Tibial nerve (tissue), 4 donors: ENCODE measurements at regions not wholly inside any gene's neighbourhood (a gene's known extent, or its start where the extent isn't known, plus 50 kb on each side); places are given as distances from the start of the nearest gene placed in this dataset.

Source experiments
- DNase-seq, 2 donors: peaks; one replicate each; pipeline ENCODE4 v3.0.0-alpha.2; 2019; ENCODE audit warnings: low spot score in 2 of 2
- H3K27ac ChIP-seq, 4 donors: fragments of 200-600 bp; sonication (generic) in 3 of 4; one replicate each; pipeline ENCODE4 v1.5.1; 2017 to 2019; ENCODE audit warnings: mild to moderate bottlenecking in 1 of 4
- H3K27me3 ChIP-seq, 2 donors: fragments of 200-600 bp; sonication (generic) in 1 of 2; one replicate each; pipeline versions ENCODE4 v1.5.1 to v1.6.0; 2017 to 2019
- H3K36me3 ChIP-seq, 3 donors: fragments of 200-600 bp; sonication (generic); one replicate each; pipeline ENCODE4 v1.5.1; 2018 to 2019
- H3K4me1 ChIP-seq, 4 donors: fragments of 200-600 bp; sonication (generic) in 3 of 4; one replicate each; pipeline ENCODE4 v1.5.1; 2017 to 2019
- H3K4me3 ChIP-seq, 4 donors: fragments of 200-600 bp; sonication (generic) in 3 of 4; one replicate each; pipeline ENCODE4 v1.5.1; 2017 to 2019; ENCODE audit warnings: mild to moderate bottlenecking in 1 of 4, moderate library complexity in 1 of 4
- H3K9me3 ChIP-seq, 4 donors: fragments of 200-600 bp; sonication (generic) in 3 of 4; one replicate each; pipeline ENCODE4 v1.5.1; 2017 to 2019
- EP300 ChIP-seq, 2 donors: sonication (generic); formaldehyde crosslinking; IDR thresholded peaks; one replicate each; pipeline ENCODE4 v1.6.1; 2017; ENCODE audit warnings: antibody characterized with exemption in 2 of 2, mild to moderate bottlenecking in 1 of 2
- POLR2A ChIP-seq, 2 donors: fragments of 450-650 bp; IDR thresholded peaks; one replicate each; pipeline ENCODE4 v1.6.1; 2017; ENCODE audit warnings: antibody characterized with exemption in 2 of 2, mild to moderate bottlenecking in 2 of 2, moderate library complexity in 2 of 2
- WGBS, 2 donors: methylation state at CpG; one replicate each; pipeline ENCODE4 v1.1.5; 2018; 5-methylcytosine and 5-hydroxymethylcytosine counted together
- TF ChIP-seq, protein P1 (sequence below), 5 experiments: fragments of 200-600 bp in 3 of 5; fragments of 450-650 bp in 2 of 5; sonication (generic) in 3 of 5; IDR thresholded peaks; one replicate each; pipeline ENCODE4 v1.5.1; 2016 to 2019; ENCODE audit warnings: antibody characterized with exemption in 5 of 5, mild to moderate bottlenecking in 3 of 5, moderate library complexity in 2 of 5

DNA sequence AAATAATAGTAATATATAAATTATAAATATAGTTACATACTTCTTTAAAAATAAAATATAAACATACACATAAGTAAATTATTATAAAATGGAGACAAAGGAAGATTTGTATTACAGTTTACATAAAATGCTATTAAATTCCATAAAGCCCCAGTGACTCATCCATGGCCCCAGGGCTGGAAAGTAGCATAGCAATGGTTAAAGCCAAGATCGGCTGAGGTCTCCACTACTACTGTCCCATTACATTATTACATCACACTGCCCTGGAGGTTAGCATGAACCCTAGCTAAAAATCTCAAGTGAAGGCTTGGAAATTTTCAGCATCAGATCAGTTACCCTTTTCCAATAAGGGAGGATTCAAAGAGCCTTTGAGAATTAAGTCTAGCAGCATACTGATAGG lies 936.2 kb downstream of the DSC3 start:
- no peak for DNase-seq
- TF ChIP-seq POLR2A (IDR thresholded peaks at IDR 0.05) = no peak
- TF ChIP-seq, protein P1, sequence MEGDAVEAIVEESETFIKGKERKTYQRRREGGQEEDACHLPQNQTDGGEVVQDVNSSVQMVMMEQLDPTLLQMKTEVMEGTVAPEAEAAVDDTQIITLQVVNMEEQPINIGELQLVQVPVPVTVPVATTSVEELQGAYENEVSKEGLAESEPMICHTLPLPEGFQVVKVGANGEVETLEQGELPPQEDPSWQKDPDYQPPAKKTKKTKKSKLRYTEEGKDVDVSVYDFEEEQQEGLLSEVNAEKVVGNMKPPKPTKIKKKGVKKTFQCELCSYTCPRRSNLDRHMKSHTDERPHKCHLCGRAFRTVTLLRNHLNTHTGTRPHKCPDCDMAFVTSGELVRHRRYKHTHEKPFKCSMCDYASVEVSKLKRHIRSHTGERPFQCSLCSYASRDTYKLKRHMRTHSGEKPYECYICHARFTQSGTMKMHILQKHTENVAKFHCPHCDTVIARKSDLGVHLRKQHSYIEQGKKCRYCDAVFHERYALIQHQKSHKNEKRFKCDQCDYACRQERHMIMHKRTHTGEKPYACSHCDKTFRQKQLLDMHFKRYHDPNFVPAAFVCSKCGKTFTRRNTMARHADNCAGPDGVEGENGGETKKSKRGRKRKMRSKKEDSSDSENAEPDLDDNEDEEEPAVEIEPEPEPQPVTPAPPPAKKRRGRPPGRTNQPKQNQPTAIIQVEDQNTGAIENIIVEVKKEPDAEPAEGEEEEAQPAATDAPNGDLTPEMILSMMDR (IDR thresholded peaks at IDR 0.05) = no peak
- TF ChIP-seq EP300 (IDR thresholded peaks at IDR 0.05) = no peak
- WGBS, 2 donors = 17 to 34% methylated on average over 1 of the region's 1 CpG

DNA sequence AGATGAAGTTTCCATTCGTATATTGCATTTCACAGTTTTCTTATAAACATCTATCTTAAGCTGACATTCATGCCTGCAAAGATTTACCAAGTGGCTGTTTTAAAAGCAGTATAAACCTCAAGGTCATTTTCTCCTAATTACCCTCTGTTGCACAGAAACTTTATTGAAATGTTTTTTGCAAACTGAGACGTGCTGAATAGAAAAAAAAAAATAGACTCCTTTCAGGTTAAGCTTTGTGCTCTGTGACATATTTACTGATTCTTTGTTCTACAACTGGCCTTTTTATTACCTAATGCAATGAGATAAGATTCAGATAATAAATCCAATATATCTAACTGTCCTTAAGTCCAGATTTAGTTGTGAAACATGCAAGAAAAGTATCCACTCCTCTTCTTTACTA lies 938.7 kb downstream of the DSC3 start:
- H3K27ac ChIP-seq = no peak overlapping the region

More for the DNA sequence above, 936.2 kb downstream of the DSC3 start:
- Histone ChIP-seq H3K4me1 (no peaks in the 10 kb centered on the region), H3K27ac (no peak overlapping the region), H3K9me3 (no peaks in the 10 kb centered on the region), H3K27me3 (no peaks in the 10 kb centered on the region), H3K36me3 (no peaks in the 10 kb centered on the region), H3K4me3 (no peak overlapping the region)

DNA sequence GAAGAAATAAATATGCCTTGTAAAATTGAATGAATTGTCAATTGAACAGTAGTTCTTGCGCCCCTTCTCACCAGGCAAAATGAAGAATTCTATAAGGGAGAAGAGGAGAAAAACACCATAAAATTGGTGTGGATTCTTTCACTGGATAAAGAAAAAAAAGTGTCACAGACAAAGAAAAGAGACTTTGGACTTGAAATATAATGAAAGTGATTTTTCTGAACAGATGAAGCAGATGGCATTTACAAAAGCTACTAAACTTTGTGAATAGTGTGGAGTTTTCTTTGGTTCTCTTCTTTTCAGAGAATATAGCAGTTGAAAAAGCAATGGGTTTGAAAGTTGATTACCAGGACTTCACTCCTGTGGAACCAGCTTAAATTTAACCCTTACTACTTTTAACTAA lies 945.7 kb downstream of the DSC3 start:
- WGBS, 2 donors = 56 to 67% methylated on average over 1 of the region's 1 CpG
- TF ChIP-seq EP300 (IDR thresholded peaks at IDR 0.05) (no peak), POLR2A (IDR thresholded peaks at IDR 0.05) (no peak)
- TF ChIP-seq, protein P1 (IDR thresholded peaks at IDR 0.05) = no peak
- no peaks in the 10 kb centered on the region for H3K27me3 ChIP-seq

More for the DNA sequence above, 938.7 kb downstream of the DSC3 start:
- TF ChIP-seq EP300 (IDR thresholded peaks at IDR 0.05) = no peak
- Histone ChIP-seq H3K4me3 (no peak overlapping the region), H3K27me3 (no peaks in the 10 kb centered on the region), H3K36me3 (no peaks in the 10 kb centered on the region), H3K9me3 (no peaks in the 10 kb centered on the region), H3K4me1 (no peaks in the 10 kb centered on the region)
- 47 to 51% methylated on average over 2 of the region's 2 CpGs for WGBS, 2 donors
- no peak for DNase-seq

DNA sequence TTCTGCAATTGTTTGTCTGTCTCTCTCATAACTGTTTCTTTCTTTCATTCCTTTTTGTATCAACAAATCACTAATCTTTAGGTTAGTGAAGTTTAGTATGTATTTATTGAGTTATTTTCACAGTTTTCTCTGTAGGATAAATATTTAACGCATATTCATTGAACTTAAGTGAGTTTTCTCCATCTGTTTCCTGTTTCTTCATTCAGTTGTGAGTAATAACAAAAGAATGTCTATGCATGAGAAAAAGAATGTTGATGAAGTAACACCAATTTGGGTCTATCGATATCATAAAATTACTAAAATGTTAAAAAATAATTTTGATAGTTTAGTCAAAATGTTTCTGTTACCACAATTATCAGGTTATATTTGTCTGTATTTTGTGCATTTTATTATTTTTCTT lies 948.0 kb downstream of the DSC3 start:
- 8 to 22% methylated on average over 2 of the region's 2 CpGs for WGBS, 2 donors
- no peak overlapping the region for H3K4me3 ChIP-seq
- H3K9me3 ChIP-seq = no peaks in the 10 kb centered on the region
- H3K27ac ChIP-seq = no peak overlapping the region
- no peaks in the 10 kb centered on the region for H3K36me3 ChIP-seq
- H3K27me3 ChIP-seq = no peaks in the 10 kb centered on the region
- DNase-seq = no peak
- H3K4me1 ChIP-seq = no peaks in the 10 kb centered on the region
- TF ChIP-seq POLR2A (IDR thresholded peaks at IDR 0.05) = no peak
- no peak for TF ChIP-seq EP300 (IDR thresholded peaks at IDR 0.05)

More for the DNA sequence above, 945.7 kb downstream of the DSC3 start:
- Histone ChIP-seq H3K27ac (no peak overlapping the region), H3K4me3 (no peak overlapping the region), H3K9me3 (no peaks in the 10 kb centered on the region), H3K36me3 (no peaks in the 10 kb centered on the region), H3K4me1 (no peaks in the 10 kb centered on the region)
- no peak for DNase-seq

DNA sequence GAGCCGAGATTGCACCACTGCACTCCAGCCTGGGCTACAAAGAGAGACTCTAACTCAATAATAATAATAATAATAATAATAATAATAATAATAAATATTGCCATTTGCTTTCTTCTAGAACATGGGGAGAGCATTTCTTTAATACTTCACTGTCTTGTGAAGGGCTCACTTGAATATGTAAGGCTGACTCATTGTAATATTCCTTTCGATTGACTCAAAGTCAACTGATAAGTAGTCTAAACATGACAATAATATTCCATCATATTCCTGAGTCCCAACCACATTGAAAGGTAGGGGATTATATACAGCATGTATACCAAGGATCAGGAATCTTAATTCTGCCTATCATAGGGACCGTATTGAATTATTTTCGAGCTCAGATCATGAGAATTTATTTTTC lies 949.2 kb downstream of the DSC3 start:
- Histone ChIP-seq H3K9me3 (no peaks in the 10 kb centered on the region), H3K36me3 (no peaks in the 10 kb centered on the region), H3K4me3 (no peak overlapping the region), H3K4me1 (no peaks in the 10 kb centered on the region), H3K27ac (no peak overlapping the region), H3K27me3 (no peaks in the 10 kb centered on the region)
- DNase-seq = no peak
- TF ChIP-seq POLR2A (IDR thresholded peaks at IDR 0.05) = no peak
- 78 to 85% methylated on average over 4 of the region's 4 CpGs for WGBS, 2 donors

DNA sequence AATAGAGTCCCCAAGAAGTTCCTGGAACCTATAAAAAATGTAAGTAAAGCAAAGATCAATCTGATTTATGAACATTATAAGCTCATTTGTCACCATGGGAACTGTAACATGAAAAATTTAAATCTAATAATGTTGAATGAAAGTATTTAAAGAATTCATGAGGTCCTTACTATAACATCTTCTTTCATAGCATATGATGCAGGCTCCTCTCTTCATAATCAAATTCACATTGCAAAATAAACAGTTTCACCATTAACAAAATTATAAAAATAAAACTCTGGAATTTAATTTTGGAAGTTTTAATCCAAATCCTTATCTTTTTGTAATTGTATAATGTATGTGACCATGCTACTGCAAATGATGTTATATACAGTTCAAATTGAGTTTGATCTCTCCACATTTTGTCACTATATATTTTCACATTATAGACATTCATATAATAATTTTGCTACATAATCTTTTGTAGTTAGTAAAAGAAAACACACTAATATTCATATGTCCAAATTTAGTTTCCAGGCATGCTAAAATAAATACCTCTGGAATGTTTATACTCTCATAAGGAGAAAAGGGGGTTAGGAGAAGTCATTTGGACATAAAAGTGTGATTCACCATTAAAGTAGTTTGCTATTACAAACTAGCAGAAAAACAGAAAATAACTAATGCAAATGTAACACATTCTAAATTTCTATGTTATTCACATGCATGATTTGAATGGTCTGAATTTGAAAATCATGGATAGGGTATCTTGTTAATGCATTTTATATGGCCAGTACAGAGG lies 954.1 kb downstream of the DSC3 start:
- no peaks in the 10 kb centered on the region for H3K27me3 ChIP-seq
- no peaks in the 10 kb centered on the region for H3K9me3 ChIP-seq
- no peaks in the 10 kb centered on the region for H3K36me3 ChIP-seq
- DNase-seq = no peak
- no peak overlapping the region for H3K4me3 ChIP-seq
- TF ChIP-seq POLR2A (IDR thresholded peaks at IDR 0.05) (no peak), EP300 (IDR thresholded peaks at IDR 0.05) (no peak)
- TF ChIP-seq, protein P1 (IDR thresholded peaks at IDR 0.05) = no peak
- H3K4me1 ChIP-seq = no peaks in the 10 kb centered on the region
- H3K27ac ChIP-seq = no peak overlapping the region
